ENCODE measurements at regions not wholly inside any gene's neighbourhood (a gene's known extent, or its start where the extent isn't known, plus 50 kb on each side); places are given as distances from the start of the nearest gene placed in this dataset.

DNA sequence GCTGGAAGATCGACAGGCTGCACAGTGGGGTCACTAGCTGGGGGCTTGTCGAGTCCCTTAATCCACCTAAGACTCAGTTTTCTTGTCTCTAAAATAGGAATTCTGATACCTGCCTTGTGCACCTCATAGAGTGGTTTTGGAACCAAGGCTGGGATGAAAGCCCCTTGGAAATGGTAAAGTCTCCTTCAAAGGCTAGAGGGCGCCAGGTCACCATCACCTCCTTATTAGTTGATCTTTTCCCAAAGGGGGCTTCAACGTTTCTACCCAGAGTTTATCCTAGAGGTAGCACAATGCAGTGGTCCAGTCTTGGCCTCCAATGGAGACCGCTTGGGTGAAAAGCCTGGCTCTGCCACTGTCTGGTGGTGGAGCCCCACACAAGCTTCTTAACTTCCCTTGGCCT lies 158.2 kb downstream of the AIPL1 start:
- intact Hi-C loops (cut with DNase I): no loop called here
- Histone ChIP-seq H3K9me3 (no peaks in the 10 kb centered on the region), H3K27ac (no peak overlapping the region), H3K27me3 (peaks cover 0 to 3% of the 10 kb centered on the region in 2 donors), H3K36me3 (replicated peaks in 1 of 2; ENCODE audit: insufficient read depth in 1 of 2, low read depth in 2 of 2) (no peaks in the 10 kb centered on the region), H3K4me3 (no peak overlapping the region), H3K4me1 (no peaks in the 10 kb centered on the region)
- DNase-seq (no peak), ATAC-seq (no peak)
- 38 to 54% methylated on average over 4 to 5 of the region's 5 CpGs for WGBS, 2 donors
- TF ChIP-seq POLR2A (IDR thresholded peaks at IDR 0.05): no peak
- TF ChIP-seq, protein P1, sequence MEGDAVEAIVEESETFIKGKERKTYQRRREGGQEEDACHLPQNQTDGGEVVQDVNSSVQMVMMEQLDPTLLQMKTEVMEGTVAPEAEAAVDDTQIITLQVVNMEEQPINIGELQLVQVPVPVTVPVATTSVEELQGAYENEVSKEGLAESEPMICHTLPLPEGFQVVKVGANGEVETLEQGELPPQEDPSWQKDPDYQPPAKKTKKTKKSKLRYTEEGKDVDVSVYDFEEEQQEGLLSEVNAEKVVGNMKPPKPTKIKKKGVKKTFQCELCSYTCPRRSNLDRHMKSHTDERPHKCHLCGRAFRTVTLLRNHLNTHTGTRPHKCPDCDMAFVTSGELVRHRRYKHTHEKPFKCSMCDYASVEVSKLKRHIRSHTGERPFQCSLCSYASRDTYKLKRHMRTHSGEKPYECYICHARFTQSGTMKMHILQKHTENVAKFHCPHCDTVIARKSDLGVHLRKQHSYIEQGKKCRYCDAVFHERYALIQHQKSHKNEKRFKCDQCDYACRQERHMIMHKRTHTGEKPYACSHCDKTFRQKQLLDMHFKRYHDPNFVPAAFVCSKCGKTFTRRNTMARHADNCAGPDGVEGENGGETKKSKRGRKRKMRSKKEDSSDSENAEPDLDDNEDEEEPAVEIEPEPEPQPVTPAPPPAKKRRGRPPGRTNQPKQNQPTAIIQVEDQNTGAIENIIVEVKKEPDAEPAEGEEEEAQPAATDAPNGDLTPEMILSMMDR (IDR thresholded peaks at IDR 0.05): no peak

DNA sequence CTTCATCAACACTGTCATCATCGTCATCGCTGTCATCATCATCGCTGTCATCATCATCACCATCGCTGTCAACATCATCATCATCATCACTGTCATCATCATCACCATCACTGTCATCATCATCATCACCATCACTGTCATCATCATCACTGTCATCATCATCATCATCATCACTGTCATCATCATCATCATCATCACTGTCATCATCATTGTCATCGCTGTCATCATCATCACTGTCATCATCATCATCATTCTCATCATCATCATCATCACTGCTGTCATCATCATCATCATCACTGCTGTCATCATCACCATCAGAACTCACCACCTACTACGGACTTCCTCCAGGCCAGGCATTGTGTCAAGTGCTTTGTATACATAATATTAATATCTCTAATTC lies 160.6 kb downstream of the AIPL1 start:
- Histone ChIP-seq H3K36me3 (replicated peaks in 1 of 2; ENCODE audit: insufficient read depth in 1 of 2, low read depth in 2 of 2) (no peaks in the 10 kb centered on the region), H3K4me1 (no peaks in the 10 kb centered on the region), H3K27me3 (peaks cover 0 to 3% of the 10 kb centered on the region in 2 donors), H3K9me3 (no peaks in the 10 kb centered on the region), H3K4me3 (no peak overlapping the region), H3K27ac (no peak overlapping the region)
- 72 to 81% methylated on average over 6 of the region's 6 CpGs for WGBS, 2 donors
- intact Hi-C loops (cut with DNase I): no loop called here
- DNase-seq: no peak
- ATAC-seq: no peak
- TF ChIP-seq, protein P1 (IDR thresholded peaks at IDR 0.05): no peak
- no peak for TF ChIP-seq POLR2A (IDR thresholded peaks at IDR 0.05)

DNA sequence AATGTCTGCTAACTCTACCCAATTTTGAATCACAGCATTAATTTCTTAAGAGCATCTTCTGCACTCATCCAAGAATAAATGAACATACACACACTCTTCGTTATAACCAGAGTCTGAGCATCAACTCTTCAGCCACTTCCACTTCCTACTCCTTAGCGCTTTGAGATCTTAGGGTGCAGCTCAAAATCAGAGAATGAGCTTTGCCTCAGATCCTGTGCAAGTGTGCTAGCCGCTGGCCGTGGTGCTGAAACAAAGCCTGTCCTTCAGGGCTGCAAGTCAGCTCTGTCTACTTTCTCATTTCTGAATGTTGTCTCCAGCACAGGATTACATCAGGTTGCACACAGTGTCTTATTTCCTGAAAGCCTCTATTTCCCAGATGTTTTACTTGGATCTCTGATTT lies 165.4 kb downstream of the AIPL1 start:
- intact Hi-C loops (cut with DNase I): no loop called here
- H3K27me3 ChIP-seq: no peaks in the 10 kb centered on the region
- no peaks in the 10 kb centered on the region for H3K4me1 ChIP-seq
- no peaks in the 10 kb centered on the region for H3K9me3 ChIP-seq
- H3K36me3 ChIP-seq (replicated peaks in 1 of 2; ENCODE audit: insufficient read depth in 1 of 2, low read depth in 2 of 2): no peaks in the 10 kb centered on the region
- no peak for TF ChIP-seq POLR2A (IDR thresholded peaks at IDR 0.05)
- TF ChIP-seq, protein P1 (IDR thresholded peaks at IDR 0.05): no peak
- 16 to 17% methylated on average over 4 of the region's 4 CpGs for WGBS, 2 donors
- H3K4me3 ChIP-seq: no peak overlapping the region
- DNase-seq (peak in 2 of 4 donors; percentile 13 to 14), ATAC-seq (no peak)
- H3K27ac ChIP-seq: no peak overlapping the region

DNA sequence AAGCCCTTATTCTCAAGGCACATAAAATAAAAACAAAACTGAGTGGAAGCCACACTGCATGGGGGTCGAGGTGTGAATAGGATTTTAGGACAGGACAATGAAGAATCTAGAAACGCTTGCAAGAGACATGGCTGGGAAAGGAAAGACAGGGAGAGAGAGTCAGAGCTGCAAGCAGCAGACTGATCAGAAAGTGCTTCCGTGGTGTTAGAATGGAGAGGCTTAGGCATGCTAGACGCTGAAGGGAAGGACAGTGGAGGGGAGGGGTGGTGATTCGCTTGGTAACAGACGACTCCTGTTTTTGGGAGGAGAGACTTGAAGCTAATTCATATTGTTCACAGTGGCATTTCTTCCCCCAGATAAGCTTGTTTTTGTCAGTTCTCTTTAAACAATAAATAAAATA lies 173.5 kb downstream of the AIPL1 start:
- intact Hi-C loops (cut with DNase I): no loop called here
- Histone ChIP-seq H3K9me3 (no peaks in the 10 kb centered on the region), H3K4me3 (no peak overlapping the region), H3K4me1 (no peaks in the 10 kb centered on the region), H3K27ac (no peak overlapping the region), H3K27me3 (no peaks in the 10 kb centered on the region), H3K36me3 (replicated peaks in 1 of 2; ENCODE audit: insufficient read depth in 1 of 2, low read depth in 2 of 2) (no peaks in the 10 kb centered on the region)
- TF ChIP-seq, protein P1 (IDR thresholded peaks at IDR 0.05): no peak
- TF ChIP-seq POLR2A (IDR thresholded peaks at IDR 0.05): no peak
- WGBS, 2 donors: 13 to 18% methylated on average over 6 of the region's 6 CpGs
- DNase-seq: no peak
- no peak for ATAC-seq

DNA sequence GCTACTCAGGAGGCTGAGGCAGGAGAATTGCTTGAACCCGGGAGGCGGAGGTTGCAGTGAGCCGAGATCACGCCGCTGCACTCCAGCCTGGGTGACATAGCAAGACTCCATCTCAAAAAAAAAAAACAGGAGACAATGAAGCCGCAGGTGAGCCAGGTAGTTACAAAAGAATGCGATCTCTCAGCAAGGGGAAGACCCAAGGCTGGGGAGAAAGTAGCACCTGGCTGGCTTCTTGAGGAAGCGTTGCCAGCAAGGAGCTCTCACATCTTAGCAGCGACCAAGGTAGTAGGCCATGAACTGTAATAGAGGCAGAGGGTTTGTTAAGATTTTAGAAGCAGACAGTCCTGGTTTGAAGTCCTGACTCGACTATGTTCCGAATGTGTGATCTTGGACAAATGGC lies 175.0 kb downstream of the AIPL1 start:
- no peak overlapping the region for H3K4me3 ChIP-seq
- ATAC-seq: no peak
- no peaks in the 10 kb centered on the region for H3K27me3 ChIP-seq
- intact Hi-C loops (cut with DNase I): no loop called here
- no peaks in the 10 kb centered on the region for H3K36me3 ChIP-seq (replicated peaks in 1 of 2; ENCODE audit: insufficient read depth in 1 of 2, low read depth in 2 of 2)
- H3K27ac ChIP-seq: no peak overlapping the region
- TF ChIP-seq, protein P1 (IDR thresholded peaks at IDR 0.05): no peak
- no peak for TF ChIP-seq POLR2A (IDR thresholded peaks at IDR 0.05)
- H3K9me3 ChIP-seq: no peaks in the 10 kb centered on the region
- WGBS, 2 donors: 54 to 58% methylated on average over 11 of the region's 11 CpGs
- no peaks in the 10 kb centered on the region for H3K4me1 ChIP-seq
- DNase-seq: no peak

Data from body of pancreas (tissue), 4 donors.